Esophagus (tissue), 2 donors: ENCODE measurements at regions not wholly inside any gene's neighbourhood (a gene's known extent, or its start where the extent isn't known, plus 50 kb on each side); places are given as distances from the start of the nearest gene placed in this dataset.
"Not testable (repeated sequence)": the region's sequence is repeated elsewhere in the genome, so short reads cannot be mapped to it uniquely, and the experiment has no call there.

Experiments
- H3K27ac ChIP-seq, 2 donors: one replicate each; pipeline ENCODE4 v1.5.1; 2013; ENCODE audit warnings: low read depth in 2 of 2, mild to moderate bottlenecking in 2 of 2, inconsistent platforms in 1 of 2, low read length in 1 of 2, moderate library complexity in 1 of 2
- H3K27me3 ChIP-seq, 2 donors: one replicate each; pipeline ENCODE4 v1.6.1; 2013; ENCODE audit warnings: low read length in 2 of 2, control low read depth in 1 of 2, mild to moderate bottlenecking in 1 of 2; ENCODE audit not compliant: insufficient read depth in 2 of 2, control insufficient read depth in 1 of 2
- H3K36me3 ChIP-seq, 2 donors: one replicate each; pipeline ENCODE4 v1.6.1; 2013; ENCODE audit warnings: low read length in 1 of 2; ENCODE audit not compliant: control insufficient read depth in 2 of 2, insufficient read depth in 2 of 2
- H3K4me1 ChIP-seq, 2 donors: one replicate each; pipeline ENCODE4 v1.6.1; 2013; ENCODE audit warnings: low read length in 1 of 2; ENCODE audit not compliant: control insufficient read depth in 2 of 2, insufficient read depth in 2 of 2
- H3K4me3 ChIP-seq, 2 donors: one replicate each; pipeline ENCODE4 v1.5.1; 2013; ENCODE audit warnings: low read length in 2 of 2, mild to moderate bottlenecking in 2 of 2, low read depth in 1 of 2, moderate library complexity in 1 of 2
- H3K9me3 ChIP-seq, 2 donors: one replicate each; pipeline ENCODE4 v1.6.1; 2013; ENCODE audit warnings: mild to moderate bottlenecking in 2 of 2, low read depth in 1 of 2, low read length in 1 of 2, moderate library complexity in 1 of 2; ENCODE audit not compliant: control insufficient read depth in 2 of 2, insufficient read depth in 1 of 2
- WGBS, 2 donors: extraction: QIAGEN DNeasy Blood & Tissue Kit; methylation state at CpG; one replicate each; pipeline ENCODE4 v1.1.7; 2013; 5-methylcytosine and 5-hydroxymethylcytosine counted together
- donor health status: healthy with polysubstance abuse.
- donor health status: Bipolar disorder and iron deficiency.

DNA sequence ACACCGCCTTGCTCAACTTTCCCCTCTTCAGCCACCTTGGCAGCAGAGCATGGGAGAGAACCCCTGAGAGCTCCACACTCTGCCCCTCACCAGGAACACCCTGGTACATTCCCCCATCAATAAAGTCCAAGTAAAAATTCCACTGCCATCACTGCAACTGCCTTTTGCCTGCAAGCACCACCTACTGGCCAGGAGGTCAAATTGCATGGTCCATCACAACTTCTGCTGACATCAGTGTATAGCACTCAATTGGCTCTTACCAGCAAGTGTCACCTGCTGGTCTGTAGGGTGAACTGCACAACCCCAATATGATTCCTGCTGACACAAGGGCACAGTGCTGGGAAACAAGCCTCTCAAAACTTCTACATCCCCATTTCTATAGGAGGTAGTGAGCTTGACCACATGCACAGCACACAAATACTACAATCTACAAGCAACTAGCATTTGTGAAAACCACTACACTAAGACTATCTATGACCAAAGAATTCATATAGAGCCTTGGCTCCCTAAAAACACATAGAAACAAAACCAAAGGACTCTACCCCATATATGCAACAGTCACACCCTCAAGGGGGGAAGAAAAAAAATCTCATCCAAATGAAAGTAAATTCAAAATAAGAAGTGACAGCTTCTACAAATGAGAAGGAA, 69.2 kb downstream of the FASLG start:
- no peak overlapping the region for H3K4me3 ChIP-seq
- peaks cover 0 to 3% of the 10 kb centered on the region in 2 donors for H3K4me1 ChIP-seq
- H3K27me3 ChIP-seq, result no peaks in the 10 kb centered on the region
- H3K36me3 ChIP-seq, result no peaks in the 10 kb centered on the region
- WGBS, 2 donors, result 100% methylated on average over 1 of the region's 1 CpG
- H3K27ac ChIP-seq, result no peak overlapping the region
- H3K9me3 ChIP-seq, result peaks cover 0 to 6% of the 10 kb centered on the region in 2 donors

GRCh38 chr1:172728705-172729104, 69.8 kb downstream of the FASLG start:
- not testable (repeated sequence) for H3K9me3 ChIP-seq, H3K27me3 ChIP-seq, H3K36me3 ChIP-seq, H3K4me3 ChIP-seq, H3K27ac ChIP-seq, H3K4me1 ChIP-seq
- 90 to 98% methylated on average over 1 of the region's 1 CpG for WGBS, 2 donors

GRCh38 chr1:172732427-172732826, 73.5 kb downstream of the FASLG start:
- Histone ChIP-seq H3K27ac (no peak overlapping the region), H3K27me3 (no peaks in the 10 kb centered on the region), H3K4me1 (peaks cover 0 to 3% of the 10 kb centered on the region in 2 donors), H3K9me3 (peaks cover 0 to 6% of the 10 kb centered on the region in 2 donors), H3K4me3 (no peak overlapping the region), H3K36me3 (no peaks in the 10 kb centered on the region)
- 93 to 94% methylated on average over 3 of the region's 3 CpGs for WGBS, 2 donors

DNA sequence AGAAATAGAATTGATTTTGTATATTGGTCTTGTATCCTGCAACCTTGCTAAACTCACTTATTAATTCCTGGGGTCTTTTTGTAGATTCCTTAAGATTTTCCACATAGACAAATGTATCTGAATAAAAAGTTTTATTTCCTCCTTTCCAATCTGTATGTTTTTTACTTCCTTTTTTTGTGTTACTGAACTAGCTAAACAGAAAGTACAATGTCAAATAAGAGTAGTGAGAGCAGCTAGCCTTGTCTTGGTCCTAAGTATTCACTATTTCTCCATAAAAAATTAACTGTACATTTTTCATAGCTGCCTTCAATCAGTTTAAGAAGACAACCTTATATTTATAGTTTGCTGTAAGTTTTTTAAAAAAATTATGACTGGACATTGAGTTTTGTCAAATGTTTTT, 74.9 kb downstream of the FASLG start:
- no peak overlapping the region for H3K27ac ChIP-seq
- no peaks in the 10 kb centered on the region for H3K9me3 ChIP-seq
- no peak overlapping the region for H3K4me3 ChIP-seq
- H3K27me3 ChIP-seq, result no peaks in the 10 kb centered on the region
- no peaks in the 10 kb centered on the region for H3K36me3 ChIP-seq
- H3K4me1 ChIP-seq, result no peaks in the 10 kb centered on the region

- H3K36me3 ChIP-seq, result no peaks in the 10 kb centered on the region
- no peak overlapping the region for H3K4me3 ChIP-seq
- no peaks in the 10 kb centered on the region for H3K9me3 ChIP-seq
- no peak overlapping the region for H3K27ac ChIP-seq
- no peaks in the 10 kb centered on the region for H3K4me1 ChIP-seq
- no peaks in the 10 kb centered on the region for H3K27me3 ChIP-seq
- 85 to 88% methylated on average over 2 of the region's 2 CpGs for WGBS, 2 donors
Measured at GRCh38 chr1:172738389-172738788, 79.5 kb downstream of the FASLG start.

DNA sequence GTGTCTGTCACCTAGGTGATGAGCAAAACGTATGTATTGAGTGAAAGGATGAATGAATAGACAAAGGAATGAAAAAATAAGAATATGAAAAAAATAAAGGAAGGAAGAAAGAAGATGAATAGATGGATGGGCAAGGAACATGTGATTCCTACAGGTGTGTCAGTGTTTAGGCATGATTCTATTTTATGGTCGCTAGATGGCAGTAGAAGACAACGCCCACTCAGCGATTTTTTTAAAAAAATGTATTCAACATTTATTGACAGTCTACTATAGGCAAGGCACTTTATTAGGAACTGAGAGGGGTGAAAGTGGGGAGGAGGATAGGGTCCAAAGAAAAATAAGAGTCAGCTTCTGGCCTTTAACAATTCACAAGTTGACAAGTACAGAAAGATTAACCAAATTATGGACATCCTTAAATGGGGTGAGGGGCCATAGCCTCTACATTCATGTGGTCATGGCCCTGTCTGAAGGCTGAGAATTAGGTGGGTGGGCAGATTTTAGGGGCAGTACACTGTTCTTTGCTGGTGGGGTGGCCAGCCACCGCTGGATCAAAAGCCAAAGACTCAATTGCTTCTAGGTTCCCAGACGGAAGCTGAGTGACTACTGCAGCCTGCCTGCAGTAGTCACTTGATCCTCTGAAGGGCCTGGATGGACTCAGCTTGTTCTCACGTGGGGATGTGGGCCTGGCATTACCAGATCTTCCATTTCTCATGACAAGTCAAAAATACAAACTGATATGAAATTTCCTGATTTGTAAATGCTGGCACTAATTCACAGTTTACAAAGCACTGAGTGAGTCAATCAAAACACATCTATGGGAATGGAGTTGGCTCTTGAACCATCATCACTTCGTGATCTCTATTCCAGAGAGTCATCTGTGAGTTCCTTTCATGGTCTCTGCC, 83.9 kb downstream of the FASLG start:
- no peak overlapping the region for H3K4me3 ChIP-seq
- no peaks in the 10 kb centered on the region for H3K27me3 ChIP-seq
- 19 to 20% methylated on average over 8 of the region's 8 CpGs for WGBS, 2 donors
- no peaks in the 10 kb centered on the region for H3K36me3 ChIP-seq
- peaks cover 0 to 2% of the 10 kb centered on the region in 2 donors for H3K4me1 ChIP-seq
- no peaks in the 10 kb centered on the region for H3K9me3 ChIP-seq
- no peak overlapping the region for H3K27ac ChIP-seq

DNA sequence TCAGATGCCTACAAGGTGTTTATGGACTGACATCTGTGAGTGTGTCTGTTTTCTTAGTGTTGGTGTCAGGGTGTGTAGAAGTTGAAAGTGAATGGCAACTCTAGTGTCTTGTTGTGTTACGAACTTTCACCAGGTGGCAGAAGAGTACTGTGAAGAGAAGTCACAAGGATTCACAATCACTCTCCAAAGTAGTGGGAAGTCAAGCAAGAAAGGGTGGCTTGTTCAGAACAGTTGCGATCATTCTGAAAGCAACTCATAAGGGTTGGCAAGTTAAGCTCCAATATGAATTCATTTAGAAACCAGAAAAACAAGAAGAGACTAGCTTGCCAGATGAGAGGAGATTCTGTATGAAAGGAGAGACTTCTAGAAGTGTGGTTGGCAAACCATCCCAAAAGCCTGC, 86.1 kb downstream of the FASLG start:
- WGBS, 2 donors, result 11 to 16% methylated on average over 2 of the region's 2 CpGs

GRCh38 chr1:172746091-172746949, 87.4 kb downstream of the FASLG start:
- Histone ChIP-seq H3K27me3 (no peaks in the 10 kb centered on the region), H3K9me3 (no peaks in the 10 kb centered on the region), H3K4me1 (peaks cover 0 to 2% of the 10 kb centered on the region in 2 donors), H3K36me3 (no peaks in the 10 kb centered on the region), H3K4me3 (no peak overlapping the region), H3K27ac (peak overlapping the region; percentile 46 to 55)
- WGBS, 2 donors, result 41 to 45% methylated on average over 3 of the region's 3 CpGs

More for the DNA sequence above, 86.1 kb downstream of the FASLG start:
- Histone ChIP-seq H3K4me3 (no peak overlapping the region), H3K27me3 (no peaks in the 10 kb centered on the region), H3K9me3 (no peaks in the 10 kb centered on the region), H3K4me1 (peaks cover 0 to 2% of the 10 kb centered on the region in 2 donors), H3K27ac (no peak overlapping the region), H3K36me3 (no peaks in the 10 kb centered on the region)

- H3K4me3 ChIP-seq, result no peak overlapping the region
- H3K27me3 ChIP-seq, result no peaks in the 10 kb centered on the region
- H3K9me3 ChIP-seq, result no peaks in the 10 kb centered on the region
- no peaks in the 10 kb centered on the region for H3K36me3 ChIP-seq
- WGBS, 2 donors, result 95 to 98% methylated on average over 24 of the region's 24 CpGs
- H3K27ac ChIP-seq, result no peak overlapping the region
- H3K4me1 ChIP-seq, result peaks cover 0 to 2% of the 10 kb centered on the region in 2 donors
Measured at GRCh38 chr1:172748201-172748600, 89.3 kb downstream of the FASLG start.
